ENCODE measurements at regions not wholly inside any gene's neighbourhood (a gene's known extent, or its start where the extent isn't known, plus 50 kb on each side); places are given as distances from the start of the nearest gene placed in this dataset.

- no peak for TF ChIP-seq CTCF (conservative IDR thresholded peaks at IDR 0.05; ENCODE audit: low read depth, low read length)
- TF ChIP-seq EZH2phosphoT487 (IDR thresholded peaks at IDR 0.05; ENCODE audit: borderline replicate concordance, low read length), result no peak
Measured at GRCh38 chr14:47846008-47846407, 170.6 kb upstream of the MDGA2 start.
